Activated CD8-positive, alpha-beta memory T cell treated with anti-CD3 and anti-CD28 coated beads, Interleukin-2, amount 10 ng/mL, durations not matched to agents 7 days and 5 days (primary cell): ENCODE measurements at regions not wholly inside any gene's neighbourhood (a gene's known extent, or its start where the extent isn't known, plus 50 kb on each side); places are given as distances from the start of the nearest gene placed in this dataset.
"Not testable (repeated sequence)": the region's sequence is repeated elsewhere in the genome, so short reads cannot be mapped to it uniquely, and the experiment has no call there.

Experiments used
- ATAC-seq: fragments of 150-1000 bp; cut with Tn5 transposase; one replicate; pipeline ENCODE4 v1.10.0; 2021; ENCODE audit warnings: moderate library complexity
- CTCF ChIA-PET: fragments of 350-600 bp; sonication (Branson Sonifier 250); formaldehyde crosslinking; loops from one replicate; lab custom pipeline; 2021; ENCODE audit warnings: antibody characterized with exemption; lab: Charles Lee
- DNase-seq: peaks from one replicate; pipeline ENCODE4 v3.0.0-alpha.2; 2020
- H3K27ac Mint-ChIP-seq: one replicate; pipeline ENCODE4 v1.8.0; 2021; ENCODE audit warnings: mild to moderate bottlenecking, mixed read lengths
- H3K27me3 Mint-ChIP-seq: one replicate; pipeline ENCODE4 v1.8.0; 2021; ENCODE audit warnings: mixed read lengths
- H3K36me3 Mint-ChIP-seq: one replicate; pipeline ENCODE4 v1.8.0; 2021; ENCODE audit warnings: mild to moderate bottlenecking, mixed read lengths
- H3K4me1 Mint-ChIP-seq: one replicate; pipeline ENCODE4 v1.8.0; 2021; ENCODE audit warnings: mixed read lengths
- H3K4me3 Mint-ChIP-seq: one replicate; pipeline ENCODE4 v1.8.0; 2021; ENCODE audit warnings: mild to moderate bottlenecking, moderate library complexity, mixed read lengths
- H3K9me3 Mint-ChIP-seq: one replicate; pipeline ENCODE4 v1.8.0; 2022; ENCODE audit warnings: low read depth, mixed read lengths

DNA sequence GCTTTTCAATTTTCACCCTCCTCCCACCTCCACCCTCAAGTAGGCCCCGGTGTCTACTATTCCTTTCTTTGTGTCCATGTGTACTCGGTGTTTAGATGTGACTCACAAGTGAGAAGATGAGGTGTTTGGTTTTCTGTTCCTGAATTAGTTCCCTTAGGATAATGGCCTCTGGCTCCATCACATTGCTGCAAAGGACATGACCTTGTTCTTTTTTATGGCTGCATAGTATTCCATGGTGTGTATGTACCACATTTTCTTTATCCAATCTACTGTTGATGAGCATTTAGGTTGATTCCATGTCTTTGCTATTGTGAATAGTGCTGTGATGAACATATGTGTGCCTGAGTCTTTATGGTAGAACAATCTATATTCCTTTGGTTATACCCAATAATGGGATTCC, 125.1 kb upstream of the RAB18 start:
- H3K4me3 Mint-ChIP-seq, H3K9me3 Mint-ChIP-seq, DNase-seq, H3K27ac Mint-ChIP-seq, H3K4me1 Mint-ChIP-seq, ATAC-seq, H3K36me3 Mint-ChIP-seq, CTCF ChIA-PET: not testable (repeated sequence)
- H3K27me3 Mint-ChIP-seq, result peaks cover 33% of the 10 kb centered on the region

DNA sequence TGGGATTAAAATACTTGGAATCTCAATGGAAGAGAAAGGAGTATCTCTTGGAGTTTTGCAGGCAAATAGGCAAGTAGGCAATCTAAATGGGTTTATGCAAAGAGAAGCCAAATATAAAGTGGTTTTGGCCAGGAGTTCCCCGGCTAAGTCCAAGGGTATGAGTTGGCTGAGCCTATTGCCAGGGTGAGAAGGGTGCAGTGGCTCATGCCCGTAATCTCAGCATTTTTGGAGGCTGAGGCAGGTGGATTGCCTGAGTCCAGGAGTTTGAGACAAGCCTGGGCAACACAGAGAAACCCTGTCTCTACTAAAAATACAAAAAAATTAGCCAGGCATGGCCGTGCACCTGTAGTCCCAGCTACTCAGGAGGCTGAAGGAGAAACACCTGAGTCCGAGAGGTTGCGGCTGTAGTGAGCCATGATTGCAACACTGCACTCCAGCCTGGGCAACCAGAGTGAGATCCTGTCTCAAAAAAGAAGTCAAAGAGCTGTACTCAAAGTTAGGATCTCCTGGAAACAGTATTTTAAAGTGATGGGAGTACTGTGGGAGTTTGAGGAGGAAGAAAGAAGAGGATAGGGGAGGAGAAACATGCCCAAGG, 130.4 kb upstream of the RAB18 start:
- H3K27ac Mint-ChIP-seq, result no peak overlapping the region
- no peak overlapping the region for H3K4me3 Mint-ChIP-seq
- no peaks in the 10 kb centered on the region for H3K9me3 Mint-ChIP-seq
- H3K27me3 Mint-ChIP-seq, result peaks cover 25% of the 10 kb centered on the region
- no peaks in the 10 kb centered on the region for H3K36me3 Mint-ChIP-seq
- ATAC-seq (no peak), DNase-seq (no peak)
- CTCF ChIA-PET, result no interaction called here
- no peaks in the 10 kb centered on the region for H3K4me1 Mint-ChIP-seq

DNA sequence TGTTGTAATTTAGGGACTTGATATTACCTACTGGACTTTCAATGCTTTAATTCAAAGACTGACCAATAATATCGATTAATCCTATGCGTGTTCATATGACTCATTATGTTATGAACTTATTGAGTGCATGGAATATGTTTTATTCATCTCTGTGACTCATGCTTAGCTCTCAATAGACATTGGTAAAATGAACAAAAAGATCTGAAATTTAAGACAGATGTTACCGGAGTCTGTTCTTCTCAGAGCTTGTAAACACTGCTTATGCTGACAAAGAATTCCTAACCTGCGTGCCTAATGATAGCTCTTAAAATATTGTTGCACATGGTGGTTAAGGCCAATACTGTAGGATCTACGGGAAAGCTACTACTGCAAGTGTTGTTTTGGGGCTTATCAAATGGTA, 131.5 kb upstream of the ACBD5 start:
- H3K27ac Mint-ChIP-seq, result no peak overlapping the region
- H3K4me1 Mint-ChIP-seq, result no peaks in the 10 kb centered on the region
- CTCF ChIA-PET, result no interaction called here
- DNase-seq (no peak), ATAC-seq (no peak)
- no peaks in the 10 kb centered on the region for H3K36me3 Mint-ChIP-seq
- H3K9me3 Mint-ChIP-seq, result no peaks in the 10 kb centered on the region
- peaks cover 14% of the 10 kb centered on the region for H3K27me3 Mint-ChIP-seq
- H3K4me3 Mint-ChIP-seq, result no peak overlapping the region

GRCh38 chr10:27371375-27371774, 130.8 kb upstream of the ACBD5 start:
- H3K36me3 Mint-ChIP-seq, DNase-seq, H3K27ac Mint-ChIP-seq, ATAC-seq, H3K9me3 Mint-ChIP-seq, H3K4me1 Mint-ChIP-seq, H3K4me3 Mint-ChIP-seq: not testable (repeated sequence)
- H3K27me3 Mint-ChIP-seq, result peaks cover 12% of the 10 kb centered on the region
- CTCF ChIA-PET, result interaction anchor here (0.6 to 0.7 kb wide), 2 partner anchors 16 to 347 kb away, joined by 3 to 5 read pairs; no protein-coding TSS in a partner anchor

GRCh38 chr10:27369880-27370279, 129.3 kb upstream of the ACBD5 start:
- H3K4me1 Mint-ChIP-seq, result peaks cover 4% of the 10 kb centered on the region
- H3K36me3 Mint-ChIP-seq, result no peaks in the 10 kb centered on the region
- CTCF ChIA-PET, result interaction anchor here (0.8 to 1.7 kb wide), 2 partner anchors 9 to 78 kb away, joined by 4 to 8 read pairs; no protein-coding TSS in a partner anchor
- no peaks in the 10 kb centered on the region for H3K9me3 Mint-ChIP-seq
- no peak overlapping the region for H3K27ac Mint-ChIP-seq
- ATAC-seq (no peak), DNase-seq (no peak)
- peaks cover 7% of the 10 kb centered on the region for H3K27me3 Mint-ChIP-seq
- no peak overlapping the region for H3K4me3 Mint-ChIP-seq

DNA sequence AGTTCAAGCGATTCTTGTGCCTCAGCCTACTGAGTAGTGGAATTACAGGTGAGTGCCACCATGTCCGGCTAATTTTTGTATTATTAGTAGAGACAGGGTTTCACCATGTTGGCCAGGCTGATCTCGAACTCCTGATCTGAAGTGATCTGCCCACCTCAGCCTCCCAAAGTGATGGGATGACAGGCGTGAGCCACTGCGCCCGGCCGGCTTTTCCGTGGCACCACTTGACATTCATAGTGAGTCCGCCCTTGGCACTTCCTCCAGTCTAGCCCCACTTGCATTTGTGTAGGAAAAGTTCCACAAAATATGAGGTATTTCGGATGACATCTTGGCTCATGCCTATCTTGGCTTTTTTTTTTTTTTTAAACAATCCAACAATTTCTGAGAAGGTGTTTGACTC, 128.1 kb upstream of the ACBD5 start:
- H3K27ac Mint-ChIP-seq, result no peak overlapping the region
- H3K36me3 Mint-ChIP-seq, result no peaks in the 10 kb centered on the region
- CTCF ChIA-PET, result interaction anchor here (1.7 kb wide), 1 partner anchor 8 kb away, joined by 8 read pairs; no protein-coding TSS in a partner anchor
- peaks cover 4% of the 10 kb centered on the region for H3K4me1 Mint-ChIP-seq
- no peaks in the 10 kb centered on the region for H3K9me3 Mint-ChIP-seq
- ATAC-seq, result no peak
- peaks cover 7% of the 10 kb centered on the region for H3K27me3 Mint-ChIP-seq
- H3K4me3 Mint-ChIP-seq, result no peak overlapping the region
- no peak for DNase-seq

- peaks cover 7% of the 10 kb centered on the region for H3K27me3 Mint-ChIP-seq
- H3K4me1 Mint-ChIP-seq, result peaks cover 4% of the 10 kb centered on the region
- no peak overlapping the region for H3K4me3 Mint-ChIP-seq
- H3K27ac Mint-ChIP-seq, result no peak overlapping the region
- CTCF ChIA-PET, result no interaction called here
- no peaks in the 10 kb centered on the region for H3K9me3 Mint-ChIP-seq
- no peak for ATAC-seq
- no peak for DNase-seq
- no peaks in the 10 kb centered on the region for H3K36me3 Mint-ChIP-seq
These were observed 126.2 kb upstream of the ACBD5 start for GRCh38 chr10:27366769-27367168.

- Mint-ChIP-seq H3K27me3 (peaks cover 4% of the 10 kb centered on the region), H3K4me3 (no peak overlapping the region), H3K36me3 (no peaks in the 10 kb centered on the region), H3K4me1 (peaks cover 4% of the 10 kb centered on the region), H3K27ac (no peak overlapping the region), H3K9me3 (no peaks in the 10 kb centered on the region)
- CTCF ChIA-PET, result no interaction called here
- DNase-seq, result no peak
- no peak for ATAC-seq
These were observed 123.4 kb upstream of the ACBD5 start for GRCh38 chr10:27364028-27364427.

DNA sequence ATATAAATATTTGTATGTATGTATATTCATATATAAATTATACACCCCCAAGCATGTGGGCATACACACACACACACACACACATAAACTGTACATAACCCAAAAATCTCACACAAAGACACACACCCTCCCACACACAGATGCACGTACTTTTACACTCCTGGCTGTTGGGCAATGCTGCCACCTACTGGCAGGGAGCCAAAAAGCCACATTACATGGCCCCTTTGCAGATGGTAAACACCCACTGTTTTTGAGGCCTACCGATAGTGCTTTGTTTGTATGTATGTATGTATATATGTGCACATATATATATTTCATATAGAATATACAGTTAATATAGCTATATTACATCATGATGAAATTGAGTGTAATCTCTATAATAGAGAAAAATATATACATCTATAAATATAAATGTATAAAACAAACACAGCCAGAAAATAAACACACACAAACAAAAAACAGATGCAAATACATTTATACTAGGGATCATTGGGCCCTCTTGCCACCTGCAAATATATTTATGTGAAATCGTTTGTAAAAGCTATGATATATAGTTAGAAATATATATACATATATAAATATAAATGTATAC, 120.1 kb upstream of the ACBD5 start:
- no peaks in the 10 kb centered on the region for H3K36me3 Mint-ChIP-seq
- CTCF ChIA-PET, result interaction anchor here (0.7 to 1.7 kb wide), 9 partner anchors 9 to 207 kb away, joined by 3 to 9 read pairs (median 3); partner anchors contain the start of gene YME1L1
- no peak overlapping the region for H3K4me3 Mint-ChIP-seq
- ATAC-seq (peak; percentile 95), DNase-seq (peak; percentile 87)
- H3K27ac Mint-ChIP-seq, result no peak overlapping the region
- peaks cover 4% of the 10 kb centered on the region for H3K4me1 Mint-ChIP-seq
- H3K9me3 Mint-ChIP-seq, result no peaks in the 10 kb centered on the region
- no peaks in the 10 kb centered on the region for H3K27me3 Mint-ChIP-seq

- no peaks in the 10 kb centered on the region for H3K9me3 Mint-ChIP-seq
- DNase-seq, result no peak
- H3K4me3 Mint-ChIP-seq, result no peak overlapping the region
- H3K4me1 Mint-ChIP-seq, result peaks cover under 1% of the 10 kb centered on the region
- no peak for ATAC-seq
- H3K27ac Mint-ChIP-seq, result no peak overlapping the region
- H3K36me3 Mint-ChIP-seq, result no peaks in the 10 kb centered on the region
- CTCF ChIA-PET, result interaction anchor here (0.6 to 1.7 kb wide), 7 partner anchors 8 to 201 kb away, joined by 3 to 9 read pairs (median 4); no protein-coding TSS in a partner anchor
- H3K27me3 Mint-ChIP-seq, result no peaks in the 10 kb centered on the region
These were observed 119.3 kb upstream of the ACBD5 start for GRCh38 chr10:27359792-27360355.

DNA sequence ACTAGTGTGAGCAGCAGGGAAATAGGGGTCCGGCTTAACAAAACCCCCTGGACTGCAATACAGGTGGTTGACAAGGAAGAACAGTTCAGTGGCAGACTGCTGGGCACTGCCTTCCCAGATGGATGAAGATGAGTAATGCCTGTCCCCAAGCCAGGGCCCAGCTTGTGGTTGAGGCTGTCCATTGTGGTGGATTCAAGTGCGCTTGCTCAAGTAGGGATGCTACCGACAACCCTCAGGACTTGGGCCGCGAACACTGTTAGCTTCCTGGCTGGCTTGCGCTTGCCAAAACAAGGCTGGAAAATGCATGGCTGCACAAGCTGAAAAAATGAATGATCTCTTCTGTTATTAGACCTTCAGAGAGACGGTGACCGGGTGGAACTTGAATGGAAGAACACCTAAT, 116.1 kb upstream of the ACBD5 start:
- Mint-ChIP-seq H3K27me3 (peaks cover 15% of the 10 kb centered on the region), H3K4me1 (peaks cover 6% of the 10 kb centered on the region)

GRCh38 chr10:27355918-27356573, 115.4 kb upstream of the ACBD5 start:
- Mint-ChIP-seq H3K4me1 (peaks cover 6% of the 10 kb centered on the region), H3K36me3 (no peaks in the 10 kb centered on the region), H3K27ac (no peak overlapping the region), H3K4me3 (no peak overlapping the region), H3K9me3 (no peaks in the 10 kb centered on the region), H3K27me3 (peaks cover 18% of the 10 kb centered on the region)
- no peak for ATAC-seq
- no peak for DNase-seq
- CTCF ChIA-PET, result no interaction called here

More for the DNA sequence above, 116.1 kb upstream of the ACBD5 start:
- ATAC-seq, result no peak
- DNase-seq, result no peak
- Mint-ChIP-seq H3K36me3 (no peaks in the 10 kb centered on the region), H3K4me3 (no peak overlapping the region), H3K9me3 (no peaks in the 10 kb centered on the region), H3K27ac (no peak overlapping the region)
- CTCF ChIA-PET, result no interaction called here

DNA sequence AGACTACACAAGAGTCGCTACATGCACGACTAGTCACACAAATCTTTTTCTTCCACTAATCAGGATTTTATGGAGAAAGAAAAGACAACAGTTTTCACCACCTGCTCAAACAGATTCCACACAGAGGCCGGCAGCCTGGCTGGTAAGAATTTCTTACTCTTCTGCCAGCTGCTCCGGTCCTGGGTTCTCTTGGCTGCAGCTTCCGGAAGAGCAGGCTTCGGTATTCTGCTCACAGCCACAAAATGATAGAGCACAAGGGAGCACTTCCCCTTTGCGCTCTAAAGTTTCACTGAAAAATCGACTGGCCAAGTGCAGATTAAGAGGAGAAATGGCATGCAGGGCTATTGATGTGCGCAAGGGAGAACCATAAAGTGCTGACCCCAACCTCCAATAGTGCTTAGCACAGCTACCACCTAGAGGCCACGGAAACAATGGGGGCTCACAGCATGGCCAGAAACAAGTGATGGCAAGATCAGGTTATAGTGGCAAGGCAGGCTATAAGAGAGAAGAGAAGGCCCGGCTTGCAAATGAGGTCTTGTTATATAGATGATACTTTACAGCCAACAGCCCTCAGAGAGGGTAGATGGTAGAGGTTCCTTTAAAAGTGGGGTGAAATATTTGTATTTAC, 114.2 kb upstream of the ACBD5 start:
- H3K27ac Mint-ChIP-seq, H3K9me3 Mint-ChIP-seq, H3K36me3 Mint-ChIP-seq, H3K4me3 Mint-ChIP-seq, H3K4me1 Mint-ChIP-seq, DNase-seq, CTCF ChIA-PET: not testable (repeated sequence)
- peak; percentile 58 for ATAC-seq
- H3K27me3 Mint-ChIP-seq, result peaks cover 23% of the 10 kb centered on the region
